MM.1S (cell line): ENCODE measurements at regions not wholly inside any gene's neighbourhood (a gene's known extent, or its start where the extent isn't known, plus 50 kb on each side); places are given as distances from the start of the nearest gene placed in this dataset.

Experiments used
- EZH2 ChIP-seq: fragments of 300-600 bp; sonication (generic); optimal IDR thresholded peaks from 2 replicates; pipeline ENCODE3; 2017; ENCODE audit warnings: low read depth, mild to moderate bottlenecking, antibody characterized with exemption, low read length, mixed read lengths
- EZH2phosphoT487 ChIP-seq: fragments of 300-600 bp; sonication (generic); IDR thresholded peaks from 2 replicates; pipeline ENCODE4 v1.6.1; 2018; ENCODE audit warnings: antibody characterized with exemption, low read length
- TF ChIP-seq, protein P1 (sequence below): fragments of 300-600 bp; sonication (generic); IDR thresholded peaks from 2 replicates; pipeline ENCODE4 v1.5.1; 2016; ENCODE audit warnings: antibody characterized with exemption, low read length, mixed read lengths

DNA sequence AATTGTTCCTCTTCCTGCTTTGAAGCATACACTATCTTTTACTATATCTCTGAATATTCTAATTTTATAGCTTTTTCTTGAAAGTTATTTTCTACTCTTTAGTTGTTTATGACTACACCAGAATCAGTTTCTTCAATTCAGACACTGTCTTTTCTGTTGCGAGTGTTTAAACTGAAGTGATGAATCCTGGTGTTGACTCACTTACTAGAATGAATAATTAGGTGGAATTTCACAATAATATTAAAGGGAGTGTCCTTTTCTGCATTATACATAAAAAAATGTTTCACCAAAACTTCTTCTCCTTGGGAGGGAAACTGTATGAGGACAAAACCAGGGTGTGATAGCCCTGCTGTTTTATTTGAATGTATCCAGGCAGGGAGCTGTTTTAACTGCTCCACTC is 1383.1 kb downstream of the C4orf33 start:
- TF ChIP-seq, protein P1, sequence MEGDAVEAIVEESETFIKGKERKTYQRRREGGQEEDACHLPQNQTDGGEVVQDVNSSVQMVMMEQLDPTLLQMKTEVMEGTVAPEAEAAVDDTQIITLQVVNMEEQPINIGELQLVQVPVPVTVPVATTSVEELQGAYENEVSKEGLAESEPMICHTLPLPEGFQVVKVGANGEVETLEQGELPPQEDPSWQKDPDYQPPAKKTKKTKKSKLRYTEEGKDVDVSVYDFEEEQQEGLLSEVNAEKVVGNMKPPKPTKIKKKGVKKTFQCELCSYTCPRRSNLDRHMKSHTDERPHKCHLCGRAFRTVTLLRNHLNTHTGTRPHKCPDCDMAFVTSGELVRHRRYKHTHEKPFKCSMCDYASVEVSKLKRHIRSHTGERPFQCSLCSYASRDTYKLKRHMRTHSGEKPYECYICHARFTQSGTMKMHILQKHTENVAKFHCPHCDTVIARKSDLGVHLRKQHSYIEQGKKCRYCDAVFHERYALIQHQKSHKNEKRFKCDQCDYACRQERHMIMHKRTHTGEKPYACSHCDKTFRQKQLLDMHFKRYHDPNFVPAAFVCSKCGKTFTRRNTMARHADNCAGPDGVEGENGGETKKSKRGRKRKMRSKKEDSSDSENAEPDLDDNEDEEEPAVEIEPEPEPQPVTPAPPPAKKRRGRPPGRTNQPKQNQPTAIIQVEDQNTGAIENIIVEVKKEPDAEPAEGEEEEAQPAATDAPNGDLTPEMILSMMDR, result no peak
- no peak for TF ChIP-seq EZH2
- TF ChIP-seq EZH2phosphoT487, result no peak
